Activated naive CD4-positive, alpha-beta T cell treated with anti-CD3 and anti-CD28 coated beads, Interleukin-2, amount 50 U/mL, for 72 hours (primary cell): ENCODE measurements at regions not wholly inside any gene's neighbourhood (a gene's known extent, or its start where the extent isn't known, plus 50 kb on each side); places are given as distances from the start of the nearest gene placed in this dataset.
"Not testable (repeated sequence)": the region's sequence is repeated elsewhere in the genome, so short reads cannot be mapped to it uniquely, and the experiment has no call there.

Experiments
- ATAC-seq, 2 donors: fragments of 150-1000 bp; cut with Tn5 transposase; 2 replicates each; pipeline ENCODE4 v1.10.0; 2021; ENCODE audit warnings: mild to moderate bottlenecking in 2 of 2, moderate library complexity in 2 of 2
- DNase-seq, 2 donors: peaks; one replicate each; pipeline ENCODE4 v3.0.0; 2021 to 2022; ENCODE audit warnings: low spot score in 2 of 2
- H3K27ac Mint-ChIP-seq, 2 donors: one replicate each; pipeline ENCODE4 v1.8.0; 2022; ENCODE audit warnings: mild to moderate bottlenecking in 2 of 2, mixed read lengths in 2 of 2
- H3K36me3 Mint-ChIP-seq, 2 donors: one replicate each; pipeline ENCODE4 v1.8.0; 2022; ENCODE audit warnings: mixed read lengths in 2 of 2
- H3K9me3 Mint-ChIP-seq, 2 donors: one replicate each; pipeline ENCODE4 v1.8.0; 2022; ENCODE audit warnings: mixed read lengths in 2 of 2

DNA sequence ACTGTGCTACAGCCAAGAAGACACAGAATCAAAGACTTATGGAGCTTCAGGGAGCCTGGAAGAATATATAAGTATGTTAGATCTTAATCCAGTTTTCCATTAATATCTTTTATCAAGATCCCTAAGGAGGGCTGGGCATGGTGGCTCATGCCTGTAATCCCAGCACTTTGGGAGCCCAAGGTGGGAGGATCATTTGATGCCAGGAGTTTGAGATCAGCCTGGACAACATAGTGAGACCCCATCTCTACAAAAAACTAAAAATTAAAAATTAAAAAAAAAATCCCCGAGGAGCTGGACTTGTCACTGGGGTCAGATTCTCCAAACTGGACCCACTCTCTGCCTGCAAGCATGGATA, 113.9 kb upstream of the CDC42BPA start:
- no peaks in the 10 kb centered on the region for H3K9me3 Mint-ChIP-seq
- H3K27ac Mint-ChIP-seq = no peak overlapping the region
- DNase-seq = no peak
- no peak for ATAC-seq
- no peaks in the 10 kb centered on the region for H3K36me3 Mint-ChIP-seq

DNA sequence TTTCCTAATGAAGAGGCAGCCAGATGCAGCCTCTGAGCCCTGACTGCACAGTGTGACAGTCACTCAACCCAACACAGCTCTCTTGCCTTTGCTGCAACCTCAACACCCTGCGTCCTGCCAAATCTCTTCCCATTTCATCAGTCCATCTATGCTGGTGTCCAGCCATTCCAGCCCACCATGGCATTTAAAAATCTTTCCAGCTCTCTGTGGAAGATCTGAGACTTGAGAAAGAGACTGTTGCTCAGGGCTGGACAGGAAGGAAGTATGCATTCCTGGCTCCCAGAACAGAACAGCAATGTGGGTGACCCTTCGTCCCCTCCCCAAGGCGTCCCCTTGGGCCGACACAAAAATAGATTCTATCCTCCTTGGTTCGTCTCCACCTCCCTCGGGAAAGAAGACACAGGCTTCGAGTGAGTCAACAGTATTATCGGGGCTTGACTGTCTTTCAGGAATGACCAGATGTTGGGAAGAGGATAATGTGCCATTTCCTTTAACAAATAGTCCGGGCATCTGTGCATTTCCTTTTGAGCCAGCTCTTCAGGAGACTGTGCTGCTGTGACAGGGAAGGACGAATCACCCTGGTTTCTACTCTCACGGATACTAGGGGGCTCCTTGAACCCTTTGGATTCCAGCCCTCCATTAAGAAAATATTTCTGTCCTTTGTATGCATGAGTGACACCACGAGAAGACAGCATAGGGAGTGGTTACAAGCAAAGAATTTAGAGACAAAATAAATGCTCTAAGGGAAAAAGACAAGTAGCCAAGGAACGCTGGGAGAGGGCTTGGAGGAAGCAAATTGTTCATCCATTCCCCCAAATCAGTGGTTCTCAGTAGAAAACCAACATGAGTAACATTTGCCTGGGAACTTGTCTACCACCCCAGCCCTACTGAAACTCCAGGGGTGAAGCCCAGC, 111.4 kb upstream of the CDC42BPA start:
- Mint-ChIP-seq H3K9me3 (no peaks in the 10 kb centered on the region), H3K36me3 (no peaks in the 10 kb centered on the region), H3K27ac (no peak overlapping the region)
- ATAC-seq = no peak
- no peak for DNase-seq

DNA sequence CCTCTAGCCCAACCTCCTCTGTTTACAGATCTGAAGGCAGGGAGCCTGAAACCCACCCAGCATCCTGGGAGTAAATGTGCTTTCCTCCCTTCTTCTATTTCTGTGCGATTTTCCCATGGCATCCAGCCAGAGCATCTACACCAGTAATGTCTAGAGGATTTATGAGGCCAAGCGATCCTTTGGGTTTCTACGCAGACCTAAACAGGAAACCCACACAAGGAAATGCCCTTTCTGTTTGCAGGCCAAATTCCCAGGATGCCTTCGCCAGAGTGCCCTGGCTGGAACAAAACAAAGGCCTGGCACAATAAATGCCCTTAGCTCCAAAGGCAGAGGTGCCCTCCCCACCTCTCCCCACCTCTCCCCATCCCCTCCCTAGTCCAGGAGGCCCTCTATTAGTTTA, 110.5 kb upstream of the CDC42BPA start:
- ATAC-seq = no peak
- no peak overlapping the region for H3K27ac Mint-ChIP-seq

GRCh38 chr1:227427411-227427810, 109.1 kb upstream of the CDC42BPA start:
- no peaks in the 10 kb centered on the region for H3K9me3 Mint-ChIP-seq
- H3K36me3 Mint-ChIP-seq = no peaks in the 10 kb centered on the region
- ATAC-seq (no peak), DNase-seq (no peak)
- H3K27ac Mint-ChIP-seq = no peak overlapping the region

More for the DNA sequence above, 110.5 kb upstream of the CDC42BPA start:
- no peaks in the 10 kb centered on the region for H3K36me3 Mint-ChIP-seq
- DNase-seq = no peak
- no peaks in the 10 kb centered on the region for H3K9me3 Mint-ChIP-seq

DNA sequence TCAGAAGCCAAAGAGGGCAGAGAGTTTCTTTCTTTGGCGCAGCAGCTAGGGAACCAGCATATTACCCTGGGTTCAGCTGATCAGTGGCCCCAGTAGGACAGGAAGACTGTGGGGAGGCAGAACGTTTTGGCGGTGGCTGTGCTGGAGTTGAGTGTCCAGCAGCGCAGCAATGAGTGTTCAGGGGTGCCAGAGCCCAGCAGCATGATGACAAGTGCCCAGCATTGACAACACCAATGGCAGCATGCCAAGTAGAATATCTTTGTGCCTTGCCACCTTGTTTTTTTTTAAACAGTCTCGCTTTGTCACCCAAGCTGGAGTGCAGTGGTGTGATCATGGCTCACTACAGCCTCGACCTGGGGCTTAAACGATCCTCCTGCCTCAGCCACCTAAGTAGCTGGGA, 106.7 kb upstream of the CDC42BPA start:
- Mint-ChIP-seq H3K9me3 (no peaks in the 10 kb centered on the region), H3K27ac (no peak overlapping the region), H3K36me3 (no peaks in the 10 kb centered on the region)
- DNase-seq (no peak), ATAC-seq (no peak)

- Mint-ChIP-seq H3K9me3 (no peaks in the 10 kb centered on the region), H3K27ac (no peak overlapping the region), H3K36me3 (no peaks in the 10 kb centered on the region)
- ATAC-seq (no peak), DNase-seq (no peak)
Measured at GRCh38 chr1:227424159-227424680, 105.9 kb upstream of the CDC42BPA start.

- ATAC-seq (no peak), DNase-seq (no peak)
- Mint-ChIP-seq H3K27ac (no peak overlapping the region), H3K36me3 (no peaks in the 10 kb centered on the region), H3K9me3 (no peaks in the 10 kb centered on the region)
Measured at GRCh38 chr1:227422581-227422980, 104.3 kb upstream of the CDC42BPA start.

DNA sequence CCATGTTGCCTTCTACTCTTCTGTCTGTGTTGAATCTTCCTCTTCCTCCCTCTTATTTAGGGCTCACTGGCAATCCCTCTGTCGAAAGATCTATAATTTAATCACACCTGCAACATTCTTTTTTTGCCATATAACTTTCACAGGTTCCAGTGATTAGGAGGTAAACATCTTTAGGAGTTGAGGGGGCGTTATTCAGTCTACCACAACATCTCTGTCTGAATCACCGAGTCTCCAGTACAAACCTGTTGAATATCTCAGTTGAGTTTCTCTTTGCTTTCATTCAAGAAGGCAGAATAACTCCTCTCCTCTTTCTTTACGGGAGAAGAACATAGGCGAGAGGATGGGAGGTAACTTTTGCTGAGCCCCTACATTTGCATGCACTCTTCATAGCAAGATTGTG, 101.9 kb upstream of the CDC42BPA start:
- ATAC-seq (no peak), DNase-seq (no peak)
- H3K36me3 Mint-ChIP-seq = no peaks in the 10 kb centered on the region
- H3K27ac Mint-ChIP-seq = no peak overlapping the region
- no peaks in the 10 kb centered on the region for H3K9me3 Mint-ChIP-seq

DNA sequence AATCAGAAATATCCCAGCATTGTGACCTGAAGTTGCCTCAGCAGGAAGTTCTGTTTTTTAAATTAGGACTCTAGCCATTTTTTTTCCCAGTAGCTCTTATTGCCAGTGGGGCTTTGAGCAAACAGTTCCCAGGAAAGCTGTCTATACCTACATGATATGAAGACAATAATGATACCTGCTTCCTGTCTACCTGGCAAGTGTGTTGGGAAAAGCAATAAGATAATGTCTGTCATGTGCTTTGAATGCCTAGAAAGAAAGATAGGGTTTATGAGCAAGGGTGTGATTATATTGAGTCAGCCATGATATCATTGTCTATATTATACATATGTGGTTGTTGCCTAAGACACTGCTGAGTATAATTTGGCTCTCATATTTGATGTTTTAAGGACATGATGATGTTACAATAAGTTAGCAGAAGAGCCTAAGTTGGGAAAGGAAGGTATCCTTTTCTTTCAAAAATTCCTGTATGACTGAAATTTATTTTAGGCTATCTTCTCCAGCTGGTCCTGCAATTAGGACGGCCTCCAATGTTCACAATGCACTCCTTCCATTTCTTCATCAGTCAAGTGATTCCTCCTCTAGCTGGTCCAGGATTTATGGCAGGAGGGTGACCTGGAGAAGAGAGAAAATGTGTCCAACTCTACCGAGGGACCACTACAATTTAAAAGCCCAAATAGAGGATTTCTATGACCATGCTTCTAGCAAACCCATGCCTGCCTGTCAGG, 99.6 kb upstream of the CDC42BPA start:
- ATAC-seq (no peak), DNase-seq (no peak)
- H3K36me3 Mint-ChIP-seq = no peaks in the 10 kb centered on the region
- H3K9me3 Mint-ChIP-seq = no peaks in the 10 kb centered on the region
- no peak overlapping the region for H3K27ac Mint-ChIP-seq

GRCh38 chr1:227416156-227416830, 98.0 kb upstream of the CDC42BPA start:
- DNase-seq (no peak), ATAC-seq (no peak)
- Mint-ChIP-seq H3K27ac (no peak overlapping the region), H3K36me3 (no peaks in the 10 kb centered on the region), H3K9me3 (no peaks in the 10 kb centered on the region)

- ATAC-seq (no peak), DNase-seq (no peak)
- Mint-ChIP-seq H3K27ac (no peak overlapping the region), H3K36me3 (no peaks in the 10 kb centered on the region), H3K9me3 (no peaks in the 10 kb centered on the region)
Measured at GRCh38 chr1:227415115-227415790, 97.0 kb upstream of the CDC42BPA start.

DNA sequence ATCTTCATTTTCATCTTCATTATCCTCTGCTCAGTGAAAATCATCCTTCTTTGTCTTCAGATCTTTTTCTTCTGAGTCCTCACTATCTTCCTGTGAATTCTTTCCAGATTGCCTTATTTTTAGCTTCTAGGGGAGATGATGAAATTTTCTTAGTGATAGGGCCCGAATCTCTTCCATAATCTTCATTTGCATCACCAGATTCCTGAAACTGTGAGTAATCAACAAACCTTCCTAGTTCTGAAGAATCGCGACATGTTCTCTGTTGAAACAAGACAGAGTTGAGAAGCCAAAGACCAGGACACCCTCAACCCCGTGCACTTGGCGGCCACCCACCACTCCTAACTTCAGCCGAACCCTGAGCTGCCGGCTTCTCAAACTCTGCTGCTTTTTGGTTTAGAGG, 92.8 kb upstream of the CDC42BPA start:
- ATAC-seq (no peak), DNase-seq (no peak)
- H3K9me3 Mint-ChIP-seq = no peaks in the 10 kb centered on the region
- no peak overlapping the region for H3K27ac Mint-ChIP-seq
- H3K36me3 Mint-ChIP-seq = no peaks in the 10 kb centered on the region

GRCh38 chr1:227406332-227406731, 88.0 kb upstream of the CDC42BPA start:
- not testable (repeated sequence) for H3K36me3 Mint-ChIP-seq, DNase-seq, ATAC-seq, H3K9me3 Mint-ChIP-seq, H3K27ac Mint-ChIP-seq

DNA sequence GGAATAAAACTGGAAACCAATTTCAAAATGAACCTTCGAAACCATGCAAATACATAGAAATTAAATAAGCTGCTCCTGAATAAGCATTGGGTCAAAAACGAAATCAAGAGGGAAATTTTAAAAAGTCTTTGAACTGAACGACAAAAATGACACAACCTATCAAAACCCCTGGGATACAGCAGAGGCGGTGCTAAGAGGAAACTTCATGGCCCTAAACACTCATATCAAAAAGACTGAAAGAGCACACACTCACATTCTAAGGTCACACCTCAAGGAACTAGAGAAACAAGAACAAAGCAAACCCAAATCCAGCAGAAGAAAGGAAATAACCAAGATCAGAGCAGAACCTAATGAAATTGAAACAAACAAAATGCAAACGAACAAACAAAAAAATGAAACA, 85.2 kb upstream of the CDC42BPA start:
- Mint-ChIP-seq H3K9me3 (peaks cover 0 to 5% of the 10 kb centered on the region in 2 donors), H3K27ac (no peak overlapping the region), H3K36me3 (peaks cover 4 to 8% of the 10 kb centered on the region in 2 donors)
- ATAC-seq = no peak
- no peak for DNase-seq

GRCh38 chr1:227401562-227402342, 83.5 kb upstream of the CDC42BPA start:
- H3K9me3 Mint-ChIP-seq = peaks cover 0 to 5% of the 10 kb centered on the region in 2 donors
- H3K36me3 Mint-ChIP-seq = peaks cover 4 to 8% of the 10 kb centered on the region in 2 donors
- DNase-seq = no peak
- no peak overlapping the region for H3K27ac Mint-ChIP-seq
- no peak for ATAC-seq

DNA sequence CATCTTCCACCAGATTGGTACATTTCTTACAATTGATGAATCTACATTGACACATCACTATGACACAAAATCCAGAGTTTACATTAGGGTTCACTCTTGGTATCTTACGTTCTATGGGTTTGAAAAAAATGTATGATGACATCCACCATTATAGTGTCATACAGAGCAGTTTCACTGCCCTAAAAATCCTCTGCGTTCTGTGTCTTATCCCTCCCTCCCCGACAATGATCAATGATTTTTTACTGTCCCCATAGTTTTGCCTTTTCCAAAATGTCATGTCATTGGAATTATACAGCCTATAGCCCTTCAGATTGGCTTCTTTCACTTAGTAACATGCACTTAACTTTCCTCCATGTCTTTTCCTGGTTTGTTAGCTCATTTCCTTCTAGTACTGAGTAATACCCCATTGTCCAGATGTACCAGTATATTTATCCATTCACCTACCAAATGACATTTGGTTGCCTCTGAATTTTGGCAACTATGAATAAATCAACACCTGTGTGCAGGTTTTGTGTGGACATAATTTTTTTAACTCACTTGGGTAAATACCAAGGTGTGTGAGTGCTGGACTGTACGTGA, 80.9 kb upstream of the CDC42BPA start:
- H3K36me3 Mint-ChIP-seq = peaks cover 4 to 8% of the 10 kb centered on the region in 2 donors
- ATAC-seq = no peak
- no peak for DNase-seq
- peaks cover 0 to 5% of the 10 kb centered on the region in 2 donors for H3K9me3 Mint-ChIP-seq
- no peak overlapping the region for H3K27ac Mint-ChIP-seq
